ENCODE measurements at regions not wholly inside any gene's neighbourhood (a gene's known extent, or its start where the extent isn't known, plus 50 kb on each side); places are given as distances from the start of the nearest gene placed in this dataset.

- Histone ChIP-seq H3K4me1 (no peaks in the 10 kb centered on the region), H3K27ac (no peak overlapping the region), H3K9me3 (no peaks in the 10 kb centered on the region), H3K36me3 (no peaks in the 10 kb centered on the region), H3K4me3 (no peak overlapping the region), H3K27me3 (no peaks in the 10 kb centered on the region)
- intact Hi-C loops (cut with DNase I; ENCODE audit: low total_unique reads), result no loop called here
- no peak for TF ChIP-seq CTCF (IDR thresholded peaks at IDR 0.05)
- no peak for DNase-seq
Measured at GRCh38 chr7:51481421-51481820, 164.8 kb upstream of the COBL start.

- DNase-seq, result no peak
- no peak overlapping the region for H3K27ac ChIP-seq
- H3K36me3 ChIP-seq, result no peaks in the 10 kb centered on the region
- no peaks in the 10 kb centered on the region for H3K4me1 ChIP-seq
- no peaks in the 10 kb centered on the region for H3K9me3 ChIP-seq
- no peak for TF ChIP-seq CTCF (IDR thresholded peaks at IDR 0.05)
- no peaks in the 10 kb centered on the region for H3K27me3 ChIP-seq
- intact Hi-C loops (cut with DNase I; ENCODE audit: low total_unique reads), result no loop called here
- H3K4me3 ChIP-seq, result no peak overlapping the region
Measured at GRCh38 chr7:51477819-51478218, 161.2 kb upstream of the COBL start.

GRCh38 chr7:51477323-51477722 is 160.7 kb upstream of the COBL start:
- Histone ChIP-seq H3K4me1 (no peaks in the 10 kb centered on the region), H3K9me3 (no peaks in the 10 kb centered on the region), H3K4me3 (no peak overlapping the region), H3K27ac (no peak overlapping the region), H3K36me3 (no peaks in the 10 kb centered on the region), H3K27me3 (no peaks in the 10 kb centered on the region)
- TF ChIP-seq CTCF (IDR thresholded peaks at IDR 0.05), result no peak
- intact Hi-C loops (cut with DNase I; ENCODE audit: low total_unique reads), result no loop called here
- DNase-seq, result no peak

GRCh38 chr7:51476026-51476425 is 159.4 kb upstream of the COBL start:
- H3K9me3 ChIP-seq, result no peaks in the 10 kb centered on the region
- intact Hi-C loops (cut with DNase I; ENCODE audit: low total_unique reads), result no loop called here
- H3K4me3 ChIP-seq, result no peak overlapping the region

GRCh38 chr7:51472873-51473272 is 156.3 kb upstream of the COBL start:
- no peak for TF ChIP-seq CTCF (IDR thresholded peaks at IDR 0.05)
- intact Hi-C loops (cut with DNase I; ENCODE audit: low total_unique reads), result no loop called here
- no peaks in the 10 kb centered on the region for H3K4me1 ChIP-seq
- no peak for DNase-seq
- H3K27ac ChIP-seq, result no peak overlapping the region
- no peaks in the 10 kb centered on the region for H3K9me3 ChIP-seq
- peaks cover 0 to 3% of the 10 kb centered on the region in 2 donors for H3K27me3 ChIP-seq
- H3K36me3 ChIP-seq, result no peaks in the 10 kb centered on the region
- no peak overlapping the region for H3K4me3 ChIP-seq

More at GRCh38 chr7:51476026-51476425, 159.4 kb upstream of the COBL start:
- TF ChIP-seq CTCF (IDR thresholded peaks at IDR 0.05), result no peak
- no peaks in the 10 kb centered on the region for H3K36me3 ChIP-seq
- no peak overlapping the region for H3K27ac ChIP-seq
- H3K4me1 ChIP-seq, result no peaks in the 10 kb centered on the region
- no peak for DNase-seq
- peaks cover 0 to 3% of the 10 kb centered on the region in 2 donors for H3K27me3 ChIP-seq

- H3K4me1 ChIP-seq, result no peaks in the 10 kb centered on the region
- no peaks in the 10 kb centered on the region for H3K36me3 ChIP-seq
- no peaks in the 10 kb centered on the region for H3K9me3 ChIP-seq
- intact Hi-C loops (cut with DNase I; ENCODE audit: low total_unique reads), result no loop called here
- no peak for DNase-seq
- H3K4me3 ChIP-seq, result no peak overlapping the region
- H3K27ac ChIP-seq, result no peak overlapping the region
- peaks cover 0 to 3% of the 10 kb centered on the region in 2 donors for H3K27me3 ChIP-seq
- TF ChIP-seq CTCF (IDR thresholded peaks at IDR 0.05), result no peak
Measured at GRCh38 chr7:51471981-51472296, 155.3 kb upstream of the COBL start.

All from tibial artery (tissue), 4 donors.